A549 (cell line): ENCODE measurements at regions not wholly inside any gene's neighbourhood (a gene's known extent, or its start where the extent isn't known, plus 50 kb on each side); places are given as distances from the start of the nearest gene placed in this dataset.
"Not testable (repeated sequence)": the region's sequence is repeated elsewhere in the genome, so short reads cannot be mapped to it uniquely, and the experiment has no call there.

Experiments
- CEBPB ChIP-seq, 2 experiments: fragments of >200 bp in 1 of 2; sonication (Bioruptor Twin) in 1 of 2; formaldehyde crosslinking in 1 of 2; IDR thresholded peaks; 2 replicates each; pipeline ENCODE4 v1.6.1; 2012 to 2016
- CHD2 ChIP-seq: fragments of 150-350 bp; IDR thresholded peaks from 2 replicates; pipeline ENCODE4 v1.6.1; 2014; ENCODE audit warnings: low read length; ENCODE audit not compliant: partially characterized antibody
- CTCF ChIP-seq: fragments of >200 bp; sonication (Bioruptor Twin); formaldehyde crosslinking; IDR thresholded peaks from 3 replicates; pipeline ENCODE4 v1.5.1; 2016
- EP300 ChIP-seq, 2 experiments: fragments of >200 bp; sonication (Bioruptor Twin); formaldehyde crosslinking; IDR thresholded peaks; 2 replicates in 1 of 2; 3 replicates in 1 of 2; pipeline ENCODE4 v1.6.1; 2016 to 2017
- GATA3 ChIP-seq: IDR thresholded peaks from 2 replicates; pipeline ENCODE4 v1.6.1; 2012; ENCODE audit warnings: borderline replicate concordance
- MYC ChIP-seq: IDR thresholded peaks from 2 replicates; pipeline ENCODE4 v1.6.1; 2012; ENCODE audit warnings: mild to moderate bottlenecking, inconsistent platforms, low read length, improper control_type of control experiment, borderline replicate concordance
- RARB ChIP-seq: fragments of 250-450 bp; sonication (Bioruptor Pico); IDR thresholded peaks from 2 replicates; pipeline ENCODE4 v1.8.0; 2021; ENCODE audit warnings: mild to moderate bottlenecking, moderate library complexity
- RNF2 ChIP-seq: fragments of 200-600 bp; sonication (generic); IDR thresholded peaks from 2 replicates; pipeline ENCODE4 v1.6.1; 2016; ENCODE audit warnings: low read depth, mild to moderate bottlenecking, antibody characterized with exemption, moderate library complexity, borderline replicate concordance
- SMC3 ChIP-seq: fragments of >200 bp; sonication (Bioruptor Twin); formaldehyde crosslinking; IDR thresholded peaks from 3 replicates; pipeline ENCODE4 v1.6.1; 2018; ENCODE audit warnings: inconsistent platforms
- USF2 ChIP-seq: fragments of 450-650 bp; IDR thresholded peaks from 2 replicates; pipeline ENCODE4 v1.6.1; 2014; ENCODE audit warnings: antibody characterized with exemption
- ZFP36 ChIP-seq: fragments of 450-650 bp; IDR thresholded peaks from 2 replicates; pipeline ENCODE4 v1.6.1; 2014; ENCODE audit warnings: borderline replicate concordance; ENCODE audit not compliant: partially characterized antibody

GRCh38 chr14:18881860-18882489, 85.3 kb upstream of the POTEM start:
- TF ChIP-seq EP300 (IDR thresholded peaks at IDR 0.05); SMC3; RNF2; CHD2; CEBPB (IDR thresholded peaks at IDR 0.05); RARB (CRISPR knock-in tag); MYC; GATA3; CTCF; ZFP36; USF2: not testable (repeated sequence)
